Mesenchymal stem cell (in vitro differentiated cells and primary cell): ENCODE measurements at regions not wholly inside any gene's neighbourhood (a gene's known extent, or its start where the extent isn't known, plus 50 kb on each side); places are given as distances from the start of the nearest gene placed in this dataset.

Experiments
- DNase-seq: peaks from one replicate; pipeline ENCODE4 v3.0.0-alpha.2; 2013
- H2AFZ ChIP-seq: one replicate; pipeline ENCODE4 v1.6.1; 2013; ENCODE audit warnings: low read depth, mild to moderate bottlenecking, control low read depth, inconsistent platforms, low read length, moderate library complexity
- H2AK5ac ChIP-seq: 2 replicates; pipeline ENCODE4 v1.6.1; 2013; ENCODE audit warnings: low read length, moderate library complexity, mild to moderate bottlenecking, inconsistent platforms; ENCODE audit not compliant: severe bottlenecking
- H2BK120ac ChIP-seq: one replicate; pipeline ENCODE4 v1.6.1; 2013; ENCODE audit warnings: low read depth, mild to moderate bottlenecking, inconsistent platforms, low read length, moderate library complexity
- H2BK12ac ChIP-seq, 2 experiments: one replicate each; pipeline ENCODE4 v1.6.1; 2013; ENCODE audit warnings: inconsistent platforms in 2 of 2, low read length in 2 of 2, mild to moderate bottlenecking in 2 of 2, moderate library complexity in 2 of 2, control low read depth in 1 of 2
- H2BK15ac ChIP-seq: one replicate; pipeline ENCODE4 v1.6.1; 2013; ENCODE audit warnings: mild to moderate bottlenecking, low read depth, inconsistent platforms; ENCODE audit not compliant: poor library complexity, severe bottlenecking
- H2BK5ac ChIP-seq: 2 replicates; pipeline ENCODE4 v1.6.1; 2013; ENCODE audit warnings: low read depth, mild to moderate bottlenecking, low read length, control low read depth, inconsistent platforms; ENCODE audit not compliant: poor library complexity, severe bottlenecking
- H3K14ac ChIP-seq, 2 experiments: one replicate each; pipeline ENCODE4 v1.6.1; 2013; ENCODE audit warnings: inconsistent platforms in 2 of 2, low read length in 2 of 2, control low read depth in 1 of 2, mild to moderate bottlenecking in 1 of 2, moderate library complexity in 1 of 2
- H3K18ac ChIP-seq, 2 experiments: one replicate each; pipeline ENCODE4 v1.6.1; 2013; ENCODE audit warnings: inconsistent platforms in 2 of 2, low read length in 2 of 2, control low read depth in 1 of 2, low read depth in 1 of 2, mild to moderate bottlenecking in 1 of 2
- H3K23ac ChIP-seq, 2 experiments: one replicate each; pipeline ENCODE4 v1.6.1; 2013; ENCODE audit warnings: inconsistent platforms in 2 of 2, low read length in 2 of 2, mild to moderate bottlenecking in 2 of 2, moderate library complexity in 2 of 2, control low read depth in 1 of 2
- H3K27ac ChIP-seq: 2 replicates; pipeline ENCODE4 v1.5.1; 2013; ENCODE audit warnings: mild to moderate bottlenecking, moderate library complexity, low read length, control low read depth, inconsistent platforms; ENCODE audit not compliant: poor library complexity, severe bottlenecking
- H3K27me3 ChIP-seq, 2 experiments: 2 replicates each; pipeline versions ENCODE4 v1.6.1 to v1.7.0; 2013; ENCODE audit warnings: low read length in 2 of 2, mild to moderate bottlenecking in 2 of 2, moderate library complexity in 2 of 2, control low read depth in 1 of 2, inconsistent platforms in 1 of 2; ENCODE audit not compliant: control insufficient read depth in 1 of 2, insufficient read depth in 1 of 2
- H3K36me3 ChIP-seq, 2 experiments: 2 replicates each; pipeline versions ENCODE4 v1.6.1 to v1.7.0; 2013; ENCODE audit warnings: low read length in 2 of 2, control low read depth in 1 of 2, inconsistent platforms in 1 of 2, low read depth in 1 of 2, mild to moderate bottlenecking in 1 of 2; ENCODE audit not compliant: insufficient read depth in 2 of 2, control insufficient read depth in 1 of 2
- H3K4ac ChIP-seq, 2 experiments: one replicate each; pipeline ENCODE4 v1.6.1; 2013; ENCODE audit warnings: inconsistent platforms in 2 of 2, low read length in 2 of 2, mild to moderate bottlenecking in 2 of 2, moderate library complexity in 2 of 2, control low read depth in 1 of 2, low read depth in 1 of 2
- H3K4me1 ChIP-seq: 2 replicates; pipeline ENCODE4 v1.6.1; 2013; ENCODE audit warnings: low read depth, low read length, control low read depth; ENCODE audit not compliant: control insufficient read depth, insufficient read depth
- H3K4me2 ChIP-seq: 2 replicates; pipeline ENCODE4 v1.6.1; 2013; ENCODE audit warnings: low read length, mild to moderate bottlenecking, inconsistent platforms; ENCODE audit not compliant: poor library complexity, severe bottlenecking
- H3K4me3 ChIP-seq, 2 experiments: 2 replicates each; pipeline versions ENCODE4 v1.5.1 to v1.7.0; 2013; ENCODE audit warnings: low read length in 2 of 2, mild to moderate bottlenecking in 2 of 2, control low read depth in 1 of 2, low read depth in 1 of 2; ENCODE audit not compliant: insufficient read depth in 1 of 2
- H3K79me1 ChIP-seq: replicated peaks from 2 replicates; pipeline ENCODE4 v1.6.1; 2013; ENCODE audit warnings: mild to moderate bottlenecking, control low read depth, low read length, inconsistent platforms; ENCODE audit not compliant: poor library complexity, severe bottlenecking
- H3K9ac ChIP-seq: 2 replicates; pipeline ENCODE4 v1.7.0; 2013; ENCODE audit warnings: mild to moderate bottlenecking, low read length, moderate library complexity
- H3K9me3 ChIP-seq: 2 replicates; pipeline ENCODE4 v1.7.0; 2013; ENCODE audit warnings: mild to moderate bottlenecking, low read length; ENCODE audit not compliant: control insufficient read depth
- H4K8ac ChIP-seq: one replicate; pipeline ENCODE4 v1.6.1; 2013; ENCODE audit warnings: inconsistent platforms, mild to moderate bottlenecking, low read length, moderate library complexity
- H4K91ac ChIP-seq: one replicate; pipeline ENCODE4 v1.6.1; 2013; ENCODE audit warnings: mild to moderate bottlenecking, low read length, inconsistent platforms
- WGBS: methylation state at CpG from one replicate; pipeline ENCODE4 v1.1.7; 2013; ENCODE audit warnings: mixed read lengths; 5-methylcytosine and 5-hydroxymethylcytosine counted together

DNA sequence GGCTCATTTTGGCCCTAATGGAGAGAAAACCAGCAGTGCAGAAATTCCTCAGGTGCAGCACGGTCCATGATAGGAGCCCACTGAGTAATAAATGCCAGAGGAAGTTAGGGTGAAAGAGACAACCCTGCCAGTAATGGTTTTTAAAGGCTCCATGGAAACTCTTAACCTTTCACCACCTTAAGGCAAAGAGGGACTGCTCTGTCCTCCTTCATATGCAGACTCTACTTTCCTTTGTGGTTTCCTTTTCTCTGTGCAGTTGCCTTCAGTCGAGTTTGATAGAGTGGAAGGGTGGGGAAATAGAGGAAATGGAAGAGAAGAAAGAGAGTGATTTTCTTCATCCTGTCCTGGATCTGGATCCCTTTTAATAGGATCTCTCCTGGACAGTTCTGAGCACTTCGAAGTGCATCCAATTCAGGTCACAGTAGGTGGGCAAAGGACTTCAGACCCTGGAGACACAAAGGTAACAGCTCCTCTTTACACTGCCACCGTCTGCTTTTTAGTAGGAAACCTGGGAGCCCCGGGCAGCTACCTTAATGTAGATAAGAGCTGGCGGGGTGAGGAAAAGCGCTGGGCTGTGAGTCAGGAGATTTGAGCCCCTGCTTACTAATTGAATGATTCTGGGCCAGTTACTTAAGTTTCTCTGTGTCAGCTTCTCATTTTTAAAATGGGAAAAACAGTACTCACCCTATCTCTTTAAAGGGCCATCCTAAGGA, 294.8 kb downstream of the KCNRG start:
- Histone ChIP-seq H3K4me2 (no peak overlapping the region), H3K18ac (no peak overlapping the region), H3K4me3 (no peak overlapping the region), H2AFZ (no peak overlapping the region), H3K27ac (no peak overlapping the region), H2BK120ac (no peak overlapping the region), H3K14ac (no peak overlapping the region), H3K9ac (no peak overlapping the region), H2AK5ac (no peak overlapping the region), H4K8ac (no peak overlapping the region), H3K36me3 (no peaks in the 10 kb centered on the region), H3K9me3 (no peaks in the 10 kb centered on the region), H2BK15ac (no peak overlapping the region), H3K4ac (no peak overlapping the region), H3K27me3 (no peaks in the 10 kb centered on the region), H3K23ac (no peak overlapping the region), H2BK12ac (no peak overlapping the region), H4K91ac (no peak overlapping the region), H3K79me1 (no peaks in the 10 kb centered on the region), H3K4me1 (no peaks in the 10 kb centered on the region), H2BK5ac (no peak overlapping the region)
- 50% methylated on average over 7 of the region's 7 CpGs for WGBS
- DNase-seq = peak; percentile 16

DNA sequence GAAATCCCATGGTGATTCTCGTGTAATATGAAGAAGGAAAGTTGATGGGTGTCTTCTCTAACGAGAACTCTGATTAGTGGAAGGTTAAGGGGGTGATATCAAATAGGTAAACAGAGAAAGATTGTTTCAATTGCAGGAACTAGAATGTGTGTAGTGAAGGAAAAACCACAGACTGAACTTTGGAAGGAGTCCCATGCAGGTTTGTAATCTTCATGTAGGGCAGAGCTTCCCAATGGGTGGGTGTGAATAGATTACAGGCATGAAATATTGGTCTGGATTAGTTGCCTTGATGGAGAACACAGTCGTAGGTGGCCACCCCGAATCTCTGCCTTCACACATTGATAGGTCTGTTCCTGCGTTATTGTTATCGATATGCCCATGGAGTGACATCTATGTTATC, 295.5 kb downstream of the KCNRG start:
- Histone ChIP-seq H3K9me3 (no peaks in the 10 kb centered on the region), H3K18ac (no peak overlapping the region), H3K9ac (no peak overlapping the region), H3K36me3 (no peaks in the 10 kb centered on the region), H3K4me1 (no peaks in the 10 kb centered on the region), H3K79me1 (no peaks in the 10 kb centered on the region), H2AFZ (no peak overlapping the region), H2BK5ac (no peak overlapping the region), H4K8ac (no peak overlapping the region), H4K91ac (no peak overlapping the region), H2BK15ac (no peak overlapping the region), H3K23ac (no peak overlapping the region), H3K27me3 (no peaks in the 10 kb centered on the region), H2BK12ac (no peak overlapping the region), H3K27ac (no peak overlapping the region), H2BK120ac (no peak overlapping the region), H3K4me2 (no peak overlapping the region), H3K4ac (no peak overlapping the region), H3K4me3 (no peak overlapping the region), H3K14ac (no peak overlapping the region), H2AK5ac (no peak overlapping the region)
- DNase-seq = no peak
- WGBS = 93% methylated on average over 6 of the region's 6 CpGs

DNA sequence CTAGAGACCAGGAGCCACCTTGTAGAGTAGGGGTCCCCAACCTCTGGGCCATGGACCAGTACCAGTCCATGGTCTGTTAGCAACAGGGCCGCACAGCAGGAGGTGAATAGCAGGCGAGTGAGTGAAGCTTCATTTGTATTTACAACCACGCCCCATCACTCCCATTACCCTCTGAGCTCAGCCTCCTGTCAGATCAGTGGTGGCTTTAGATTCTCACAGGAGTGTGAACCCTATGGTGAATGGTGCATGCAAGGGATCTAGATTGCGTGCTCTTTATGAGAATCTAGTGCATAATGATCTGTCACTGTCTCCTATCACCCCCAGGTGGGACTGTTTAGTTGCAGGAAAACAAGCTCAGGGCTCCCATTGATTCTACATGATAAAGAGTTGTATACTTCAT, 303.6 kb downstream of the KCNRG start:
- Histone ChIP-seq H2BK120ac (no peak overlapping the region), H4K8ac (no peak overlapping the region), H3K4me2 (no peak overlapping the region), H3K23ac (no peak overlapping the region), H3K27ac (no peak overlapping the region), H3K9me3 (no peaks in the 10 kb centered on the region), H3K4ac (peak overlapping the region in 1 of 2 experiments; percentile 61), H3K18ac (peak overlapping the region in 1 of 2 experiments; percentile 56), H3K79me1 (no peaks in the 10 kb centered on the region), H3K4me1 (peaks cover 5% of the 10 kb centered on the region), H2BK12ac (peak overlapping the region in 1 of 2 experiments; percentile 33), H3K14ac (peak overlapping the region in 1 of 2 experiments; percentile 62), H2AFZ (no peak overlapping the region), H3K36me3 (no peaks in the 10 kb centered on the region), H2BK5ac (no peak overlapping the region), H2AK5ac (no peak overlapping the region), H3K9ac (no peak overlapping the region), H2BK15ac (no peak overlapping the region), H3K4me3 (no peak overlapping the region), H4K91ac (no peak overlapping the region), H3K27me3 (no peaks in the 10 kb centered on the region)
- DNase-seq = no peak
- WGBS = no CpG with 5 or more reads among the region's 4 CpGs

DNA sequence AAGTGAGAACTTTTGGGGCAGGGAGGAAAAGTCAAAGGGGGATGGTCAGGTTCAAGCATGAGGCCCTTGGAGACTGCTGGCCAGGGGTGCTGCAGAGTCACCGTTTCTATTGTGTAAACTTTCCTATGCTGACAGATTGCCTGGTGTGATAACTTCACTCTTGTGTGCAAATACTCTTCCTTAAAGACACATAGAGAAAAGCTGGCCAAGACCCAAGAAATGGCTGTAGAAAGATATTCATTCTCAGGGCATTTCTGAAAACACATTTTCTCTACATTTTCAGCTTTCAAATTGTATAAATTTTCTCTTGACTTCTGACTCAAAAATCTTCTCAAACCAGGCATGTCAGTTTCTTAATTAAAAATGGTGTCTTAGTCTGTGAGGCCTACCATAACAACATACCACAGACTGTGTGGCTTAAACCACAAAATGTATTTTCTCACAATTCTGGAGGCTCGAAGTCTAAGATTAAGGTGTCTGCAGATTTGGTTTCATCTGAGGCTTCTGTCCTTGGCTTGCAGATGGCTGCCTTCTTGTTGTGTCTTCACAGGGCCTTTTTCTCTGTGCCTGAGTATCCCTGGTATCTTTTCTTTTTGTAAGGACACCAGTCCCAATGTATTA, 304.5 kb downstream of the KCNRG start:
- peak; percentile 60 for DNase-seq
- Histone ChIP-seq H3K9me3 (no peaks in the 10 kb centered on the region), H2BK120ac (no peak overlapping the region)

More for the DNA sequence above, 304.5 kb downstream of the KCNRG start:
- Histone ChIP-seq H3K18ac (no peak overlapping the region), H4K91ac (no peak overlapping the region), H3K9ac (no peak overlapping the region), H3K27me3 (no peaks in the 10 kb centered on the region), H3K79me1 (no peaks in the 10 kb centered on the region), H3K27ac (peak overlapping the region; percentile 94), H2AK5ac (peak overlapping the region; percentile 39), H2BK5ac (peak overlapping the region; percentile 46), H3K4me3 (no peak overlapping the region), H3K4ac (no peak overlapping the region), H3K23ac (no peak overlapping the region), H3K36me3 (no peaks in the 10 kb centered on the region), H2BK12ac (peak overlapping the region; percentile 10 to 92), H2AFZ (no peak overlapping the region), H2BK15ac (no peak overlapping the region), H3K4me2 (peak overlapping the region; percentile 16), H3K14ac (no peak overlapping the region), H3K4me1 (peaks cover 5% of the 10 kb centered on the region), H4K8ac (no peak overlapping the region)
- 13% methylated on average over 2 of the region's 2 CpGs for WGBS
